ENCODE measurements at regions not wholly inside any gene's neighbourhood (a gene's known extent, or its start where the extent isn't known, plus 50 kb on each side); places are given as distances from the start of the nearest gene placed in this dataset.

- no peaks in the 10 kb centered on the region for H3K4me1 ChIP-seq
- H3K4me2 ChIP-seq (ENCODE audit: low read length): no peak overlapping the region
- TF ChIP-seq, protein P1, sequence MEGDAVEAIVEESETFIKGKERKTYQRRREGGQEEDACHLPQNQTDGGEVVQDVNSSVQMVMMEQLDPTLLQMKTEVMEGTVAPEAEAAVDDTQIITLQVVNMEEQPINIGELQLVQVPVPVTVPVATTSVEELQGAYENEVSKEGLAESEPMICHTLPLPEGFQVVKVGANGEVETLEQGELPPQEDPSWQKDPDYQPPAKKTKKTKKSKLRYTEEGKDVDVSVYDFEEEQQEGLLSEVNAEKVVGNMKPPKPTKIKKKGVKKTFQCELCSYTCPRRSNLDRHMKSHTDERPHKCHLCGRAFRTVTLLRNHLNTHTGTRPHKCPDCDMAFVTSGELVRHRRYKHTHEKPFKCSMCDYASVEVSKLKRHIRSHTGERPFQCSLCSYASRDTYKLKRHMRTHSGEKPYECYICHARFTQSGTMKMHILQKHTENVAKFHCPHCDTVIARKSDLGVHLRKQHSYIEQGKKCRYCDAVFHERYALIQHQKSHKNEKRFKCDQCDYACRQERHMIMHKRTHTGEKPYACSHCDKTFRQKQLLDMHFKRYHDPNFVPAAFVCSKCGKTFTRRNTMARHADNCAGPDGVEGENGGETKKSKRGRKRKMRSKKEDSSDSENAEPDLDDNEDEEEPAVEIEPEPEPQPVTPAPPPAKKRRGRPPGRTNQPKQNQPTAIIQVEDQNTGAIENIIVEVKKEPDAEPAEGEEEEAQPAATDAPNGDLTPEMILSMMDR (IDR thresholded peaks at IDR 0.05): no peak
- no peaks in the 10 kb centered on the region for H3K36me3 ChIP-seq (ENCODE audit: control insufficient read depth, insufficient read depth, low read length)
- no peaks in the 10 kb centered on the region for H3K79me2 ChIP-seq
- H2AFZ ChIP-seq: no peak overlapping the region
- no peak overlapping the region for H3K27ac ChIP-seq
- H3K4me3 ChIP-seq (ENCODE audit: low read depth, low read length): no peak overlapping the region
- no peaks in the 10 kb centered on the region for H3K9me3 ChIP-seq (ENCODE audit: control insufficient read depth, low read length)
- H3K9ac ChIP-seq: no peak overlapping the region
- no peaks in the 10 kb centered on the region for H3K27me3 ChIP-seq (ENCODE audit: control insufficient read depth, insufficient read depth, low read length)
These were observed 58.0 kb upstream of the PTPN13 start for GRCh38 chr4:86536151-86536550.

DNA sequence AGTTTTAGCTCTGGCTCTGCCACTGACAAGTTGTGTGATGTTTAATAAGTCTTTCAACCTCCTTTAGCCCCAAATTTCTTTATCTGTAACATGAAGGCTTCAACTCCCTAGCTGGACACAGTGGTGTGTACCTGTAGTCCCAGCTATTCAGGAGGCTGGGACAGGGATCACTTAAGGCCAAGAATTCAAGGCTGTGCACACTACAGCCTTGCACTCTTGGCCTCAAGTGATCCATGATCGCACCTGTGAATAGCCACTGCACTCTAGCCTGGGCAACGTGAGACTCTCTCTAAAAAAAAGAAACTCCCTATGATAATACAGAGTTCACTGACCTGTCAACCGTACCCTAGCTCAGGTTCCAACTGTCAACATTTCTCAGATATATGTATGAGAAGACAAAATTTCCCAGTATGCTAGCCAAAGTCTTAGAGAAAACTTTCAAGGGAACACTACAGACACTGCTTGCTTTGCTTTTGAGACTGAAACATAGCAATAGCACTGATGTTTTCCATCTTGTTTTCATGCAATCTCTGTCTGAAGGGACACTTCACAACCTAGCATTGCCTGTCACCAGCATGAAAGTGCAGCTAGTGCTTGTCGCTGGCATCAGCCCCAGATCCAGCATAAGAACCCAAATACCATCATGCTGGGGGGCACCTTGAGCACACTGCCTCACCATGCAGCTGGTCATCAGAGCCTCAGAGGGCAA lies 51.6 kb upstream of the PTPN13 start:
- H3K4me1 ChIP-seq: no peaks in the 10 kb centered on the region
- H3K4me3 ChIP-seq (ENCODE audit: low read depth, low read length): no peak overlapping the region
- TF ChIP-seq, protein P1 (IDR thresholded peaks at IDR 0.05): no peak
- H3K27me3 ChIP-seq (ENCODE audit: control insufficient read depth, insufficient read depth, low read length): no peaks in the 10 kb centered on the region
- H3K36me3 ChIP-seq (ENCODE audit: control insufficient read depth, insufficient read depth, low read length): no peaks in the 10 kb centered on the region
- H2AFZ ChIP-seq: no peak overlapping the region
- H3K4me2 ChIP-seq (ENCODE audit: low read length): no peak overlapping the region
- no peak overlapping the region for H3K27ac ChIP-seq
- no peaks in the 10 kb centered on the region for H3K79me2 ChIP-seq
- no peak overlapping the region for H3K9ac ChIP-seq
- no peaks in the 10 kb centered on the region for H3K9me3 ChIP-seq (ENCODE audit: control insufficient read depth, low read length)

DNA sequence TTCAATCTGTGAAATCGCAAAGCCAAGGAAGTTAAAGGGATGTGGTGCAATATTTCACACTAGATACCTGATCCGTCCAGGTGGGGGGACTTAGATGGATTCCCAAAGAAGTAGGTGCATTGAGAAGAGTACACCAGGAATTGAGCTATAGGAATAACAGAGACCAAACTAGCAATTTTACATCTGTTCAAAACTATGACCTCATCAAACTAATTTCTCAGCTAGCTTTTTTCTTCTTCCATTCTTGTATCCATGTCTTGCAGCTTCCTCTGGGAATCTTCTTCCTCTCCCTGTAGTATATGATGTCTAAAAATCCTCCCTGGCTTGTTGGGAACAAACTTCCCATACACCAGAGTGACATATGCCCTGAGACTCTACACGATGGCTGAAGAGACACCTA lies 51.0 kb upstream of the PTPN13 start:
- no peaks in the 10 kb centered on the region for H3K27me3 ChIP-seq (ENCODE audit: control insufficient read depth, insufficient read depth, low read length)
- H3K79me2 ChIP-seq: no peaks in the 10 kb centered on the region
- H3K4me3 ChIP-seq (ENCODE audit: low read depth, low read length): no peak overlapping the region
- no peak overlapping the region for H3K9ac ChIP-seq
- TF ChIP-seq, protein P1 (IDR thresholded peaks at IDR 0.05): no peak
- H3K4me2 ChIP-seq (ENCODE audit: low read length): no peak overlapping the region
- no peak overlapping the region for H3K27ac ChIP-seq
- H2AFZ ChIP-seq: no peak overlapping the region
- no peaks in the 10 kb centered on the region for H3K4me1 ChIP-seq
- H3K9me3 ChIP-seq (ENCODE audit: control insufficient read depth, low read length): no peaks in the 10 kb centered on the region
- H3K36me3 ChIP-seq (ENCODE audit: control insufficient read depth, insufficient read depth, low read length): no peaks in the 10 kb centered on the region

DNA sequence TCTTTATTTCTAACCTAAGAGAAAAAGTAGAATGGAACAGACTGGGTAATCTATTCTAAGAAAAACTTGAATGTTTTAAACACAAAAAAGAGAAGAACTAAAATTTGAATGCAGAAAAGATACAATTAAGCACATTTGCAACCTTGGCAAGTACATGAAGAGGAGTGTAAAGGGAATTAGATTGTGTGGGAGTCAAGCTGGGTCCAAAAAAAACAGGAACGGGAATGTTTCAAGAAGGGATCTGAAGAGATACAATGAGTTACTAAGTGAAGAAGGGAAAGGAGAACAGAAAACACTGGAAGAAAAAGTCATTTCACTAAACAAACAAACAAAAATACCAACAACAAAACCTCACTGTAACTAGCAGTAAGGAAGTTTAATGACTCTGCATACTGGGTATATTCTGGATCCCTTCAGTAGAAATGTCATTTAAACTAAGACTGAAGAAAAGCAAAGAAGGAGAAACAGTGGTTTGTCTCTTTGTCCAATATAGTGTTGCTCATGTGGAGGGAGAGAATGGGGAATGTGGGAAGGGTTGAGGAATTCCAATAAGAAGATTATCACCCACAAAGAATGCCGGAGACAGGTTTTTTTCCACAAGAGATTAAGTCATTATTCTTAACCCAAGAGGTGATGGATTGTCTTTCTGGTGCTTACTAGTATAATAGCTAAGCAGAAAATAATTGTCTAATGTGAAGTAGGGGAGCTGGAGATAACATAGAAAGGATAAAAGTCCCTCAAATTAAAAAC lies 50.4 kb upstream of the PTPN13 start:
- Histone ChIP-seq H3K27ac (no peak overlapping the region), H3K4me3 (ENCODE audit: low read depth, low read length) (no peak overlapping the region), H3K9me3 (ENCODE audit: control insufficient read depth, low read length) (no peaks in the 10 kb centered on the region), H3K36me3 (ENCODE audit: control insufficient read depth, insufficient read depth, low read length) (no peaks in the 10 kb centered on the region), H3K9ac (no peak overlapping the region), H3K4me2 (ENCODE audit: low read length) (no peak overlapping the region), H3K4me1 (no peaks in the 10 kb centered on the region), H2AFZ (no peak overlapping the region), H3K27me3 (ENCODE audit: control insufficient read depth, insufficient read depth, low read length) (no peaks in the 10 kb centered on the region), H3K79me2 (no peaks in the 10 kb centered on the region)
- TF ChIP-seq, protein P1 (IDR thresholded peaks at IDR 0.05): no peak

All from parathyroid adenoma (tissue), 2 donors.